Adrenal gland (tissue), 9 donors: ENCODE measurements at regions not wholly inside any gene's neighbourhood (a gene's known extent, or its start where the extent isn't known, plus 50 kb on each side); places are given as distances from the start of the nearest gene placed in this dataset.
A peak's percentile ranks its signal among the peaks of the same experiment; 100 is the strongest.

ENCODE experiments used
- DNase-seq, 7 donors: peaks; one replicate each; pipeline ENCODE4 v3.0.0-alpha.2; 2019 to 2020
- H3K27ac ChIP-seq, 5 donors: fragments of 200-600 bp; sonication (generic) in 4 of 5; 1 replicate in 3 of 5; 2 replicates in 2 of 5; pipeline versions ENCODE4 v1.5.1 to v1.8.0; 2016 to 2020; ENCODE audit warnings: mild to moderate bottlenecking in 1 of 5
- H3K27me3 ChIP-seq: fragments of 200-600 bp; 2 replicates; pipeline ENCODE4 v1.8.0; 2021
- H3K36me3 ChIP-seq, 2 donors: fragments of 200-600 bp; replicated peaks in 1 of 2; 1 replicate in 1 of 2; 2 replicates in 1 of 2; pipeline versions ENCODE4 v1.5.1 to v1.8.0; 2018 to 2022
- H3K4me1 ChIP-seq, 2 donors: fragments of 200-600 bp; replicated peaks in 1 of 2; 1 replicate in 1 of 2; 2 replicates in 1 of 2; pipeline versions ENCODE4 v1.5.1 to v1.8.0; 2018 to 2021
- H3K4me3 ChIP-seq, 4 donors: fragments of 200-600 bp; sonication (generic) in 3 of 4; one replicate each; pipeline ENCODE4 v1.5.1; 2016 to 2018
- H3K9me3 ChIP-seq, 3 donors: fragments of 200-600 bp; sonication (generic) in 1 of 3; replicated peaks in 1 of 3; 1 replicate in 2 of 3; 2 replicates in 1 of 3; pipeline versions ENCODE4 v1.5.1 to v1.8.0; 2016 to 2021
- CTCF ChIP-seq, 6 experiments: fragments of 450-650 bp in 4 of 6; fragments of 200-600 bp in 2 of 6; sonication (generic) in 1 of 6; IDR thresholded peaks; 1 replicate in 5 of 6; 2 replicates in 1 of 6; pipeline versions ENCODE4 v1.5.1 to v1.8.0; 2016 to 2021; ENCODE audit warnings: antibody characterized with exemption in 6 of 6, mild to moderate bottlenecking in 2 of 6, moderate library complexity in 1 of 6
- POLR2A ChIP-seq, 2 donors: fragments of 450-650 bp; IDR thresholded peaks; one replicate each; pipeline ENCODE4 v1.6.1; 2017; ENCODE audit warnings: antibody characterized with exemption in 2 of 2, mild to moderate bottlenecking in 2 of 2, moderate library complexity in 1 of 2
- WGBS, 4 donors: extraction: QIAGEN DNeasy Blood & Tissue Kit in 2 of 4; methylation state at CpG; one replicate each; pipeline versions ENCODE4 v1.1.5 to v1.1.7; 2013 to 2017; 5-methylcytosine and 5-hydroxymethylcytosine counted together
- intact Hi-C, 2 donors: fragments of 100-400 bp; cut with DNase I; formaldehyde crosslinking; loops; one replicate each; pipeline versions ENCODE4 v1.14.1 to v1.15.0; 2022 to 2023
- donor health status: healthy with polysubstance abuse.
- donor health status: Bipolar disorder and iron deficiency.
- donor health status: DM: yes; HTN: yes; CAD: no.
- donor health status: DM: no; HTN: no; CAD: no.
- donor health status: DM: no; HTN: no; CAD: no.

GRCh38 chr15:68497206-68497910 lies 65.4 kb upstream of the ITGA11 start:
- intact Hi-C loops = no loop called here
- peak in 1 of 7 donors; percentile 5 for DNase-seq
- 76 to 83% (median 79%) methylated on average over 5 of the region's 5 CpGs for WGBS, 4 donors

GRCh38 chr15:68498076-68498475 lies 66.1 kb upstream of the ITGA11 start:
- Histone ChIP-seq H3K9me3 (no peaks in the 10 kb centered on the region), H3K27me3 (no peaks in the 10 kb centered on the region), H3K36me3 (no peaks in the 10 kb centered on the region), H3K4me3 (no peak overlapping the region), H3K4me1 (no peaks in the 10 kb centered on the region), H3K27ac (no peak overlapping the region)
- intact Hi-C loops = no loop called here
- WGBS, 4 donors = 92 to 100% (median 95%) methylated on average over 2 of the region's 2 CpGs
- no peak for DNase-seq
- TF ChIP-seq POLR2A (IDR thresholded peaks at IDR 0.05) (no peak), CTCF (IDR thresholded peaks at IDR 0.05) (no peak)

More at GRCh38 chr15:68497206-68497910, 65.4 kb upstream of the ITGA11 start:
- Histone ChIP-seq H3K27me3 (no peaks in the 10 kb centered on the region), H3K27ac (no peak overlapping the region), H3K4me1 (no peaks in the 10 kb centered on the region), H3K36me3 (no peaks in the 10 kb centered on the region), H3K4me3 (no peak overlapping the region), H3K9me3 (no peaks in the 10 kb centered on the region)
- TF ChIP-seq CTCF (IDR thresholded peaks at IDR 0.05) (no peak), POLR2A (IDR thresholded peaks at IDR 0.05) (no peak)

GRCh38 chr15:68499620-68500312 lies 67.8 kb upstream of the ITGA11 start:
- no peaks in the 10 kb centered on the region for H3K27me3 ChIP-seq
- H3K4me1 ChIP-seq = no peaks in the 10 kb centered on the region
- no peak overlapping the region for H3K27ac ChIP-seq
- TF ChIP-seq CTCF (IDR thresholded peaks at IDR 0.05) = no peak
- TF ChIP-seq POLR2A (IDR thresholded peaks at IDR 0.05) = no peak
- no peaks in the 10 kb centered on the region for H3K36me3 ChIP-seq
- intact Hi-C loops = no loop called here
- WGBS, 4 donors = 78 to 92% (median 84%) methylated on average over 5 of the region's 5 CpGs
- H3K9me3 ChIP-seq = no peaks in the 10 kb centered on the region
- peak in 1 of 7 donors; percentile 11 for DNase-seq
- no peak overlapping the region for H3K4me3 ChIP-seq

DNA sequence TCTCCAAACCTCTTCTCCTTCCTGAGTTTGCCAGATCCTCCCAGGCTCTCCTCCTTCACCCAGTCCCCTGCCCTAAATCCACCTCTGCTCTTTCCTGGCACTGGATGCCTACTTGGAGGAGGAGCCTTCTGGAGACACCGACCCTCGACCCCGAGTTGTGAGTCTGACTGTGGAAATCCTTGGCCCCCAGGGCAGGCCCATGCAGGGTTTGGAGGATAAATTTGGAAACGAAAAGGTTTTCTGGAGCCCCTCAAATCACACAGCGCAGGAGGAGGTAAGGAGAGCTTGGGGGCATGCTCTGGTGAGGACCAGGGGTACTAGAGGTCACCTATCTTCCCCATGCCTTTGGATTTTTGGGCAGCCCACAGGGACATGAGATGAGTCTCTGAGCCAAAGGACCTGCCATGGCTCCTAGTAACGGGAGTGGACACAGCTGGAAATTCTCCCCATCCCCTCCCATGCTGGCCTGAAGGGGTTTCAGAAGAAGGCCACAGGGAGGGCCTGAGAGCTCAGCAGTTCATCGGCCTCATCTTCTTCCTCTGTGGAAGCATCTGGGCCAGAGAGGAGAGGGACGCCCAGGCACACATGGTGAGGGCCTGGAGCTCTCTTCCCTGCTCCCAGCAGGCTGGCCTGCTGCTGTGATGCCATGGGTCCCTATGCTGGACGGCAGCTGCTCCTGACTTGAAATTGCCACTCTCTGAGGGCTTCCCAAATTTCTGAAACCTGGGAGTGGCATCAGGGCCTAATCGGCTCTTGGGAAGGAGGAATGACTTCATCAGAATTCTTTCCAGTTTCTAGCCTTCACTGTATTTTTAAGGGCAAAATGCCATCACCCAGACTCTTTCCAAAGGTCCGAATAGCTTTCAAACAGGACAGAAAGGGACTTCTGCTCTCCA lies 68.6 kb upstream of the ITGA11 start:
- WGBS, 4 donors = 71 to 79% (median 72%) methylated on average over 8 to 11 of the region's 11 CpGs

More for the DNA sequence above, 68.6 kb upstream of the ITGA11 start:
- no peaks in the 10 kb centered on the region for H3K36me3 ChIP-seq
- DNase-seq = peak in 1 of 7 donors; percentile 38
- H3K4me3 ChIP-seq = no peak overlapping the region
- H3K4me1 ChIP-seq = no peaks in the 10 kb centered on the region
- H3K27me3 ChIP-seq = no peaks in the 10 kb centered on the region
- no peaks in the 10 kb centered on the region for H3K9me3 ChIP-seq
- intact Hi-C loops = no loop called here
- peak overlapping the region in 1 of 5 donors; percentile 33 for H3K27ac ChIP-seq
- no peak for TF ChIP-seq POLR2A (IDR thresholded peaks at IDR 0.05)
- TF ChIP-seq CTCF (IDR thresholded peaks at IDR 0.05) = no peak
